Subcutaneous abdominal adipose tissue (tissue), 5 donors: ENCODE measurements at regions not wholly inside any gene's neighbourhood (a gene's known extent, or its start where the extent isn't known, plus 50 kb on each side); places are given as distances from the start of the nearest gene placed in this dataset.
"Not testable (repeated sequence)": the region's sequence is repeated elsewhere in the genome, so short reads cannot be mapped to it uniquely, and the experiment has no call there.

Source experiments
- H3K27ac ChIP-seq: one replicate; pipeline ENCODE4 v1.7.0; 2013; ENCODE audit warnings: low read depth, mild to moderate bottlenecking, inconsistent platforms, low read length, moderate library complexity
- H3K27me3 ChIP-seq, 5 donors: one replicate each; pipeline ENCODE4 v1.7.0; 2013; ENCODE audit warnings: low read length in 5 of 5, inconsistent platforms in 1 of 5; ENCODE audit not compliant: control insufficient read depth in 5 of 5, insufficient read depth in 4 of 5
- H3K36me3 ChIP-seq, 5 donors: one replicate each; pipeline ENCODE4 v1.7.0; 2013; ENCODE audit warnings: low read length in 5 of 5; ENCODE audit not compliant: control insufficient read depth in 5 of 5, insufficient read depth in 5 of 5
- H3K4me1 ChIP-seq, 5 donors: one replicate each; pipeline ENCODE4 v1.7.0; 2013; ENCODE audit warnings: low read length in 5 of 5, mild to moderate bottlenecking in 3 of 5, moderate library complexity in 1 of 5; ENCODE audit not compliant: control insufficient read depth in 5 of 5, insufficient read depth in 5 of 5
- H3K4me3 ChIP-seq, 5 donors: one replicate each; pipeline ENCODE4 v1.7.0; 2013; ENCODE audit warnings: low read length in 5 of 5, low read depth in 1 of 5
- H3K9ac ChIP-seq, 5 donors: one replicate each; pipeline ENCODE4 v1.7.0; 2013; ENCODE audit warnings: low read length in 5 of 5, mild to moderate bottlenecking in 4 of 5, moderate library complexity in 3 of 5
- H3K9me3 ChIP-seq, 5 donors: one replicate each; pipeline ENCODE4 v1.7.0; 2013; ENCODE audit warnings: low read length in 5 of 5; ENCODE audit not compliant: control insufficient read depth in 5 of 5
- donor health status: healthy.
- donor health status: healthy.
- donor health status: healthy.
- donor health status: healthy.
- donor health status: healthy.

DNA sequence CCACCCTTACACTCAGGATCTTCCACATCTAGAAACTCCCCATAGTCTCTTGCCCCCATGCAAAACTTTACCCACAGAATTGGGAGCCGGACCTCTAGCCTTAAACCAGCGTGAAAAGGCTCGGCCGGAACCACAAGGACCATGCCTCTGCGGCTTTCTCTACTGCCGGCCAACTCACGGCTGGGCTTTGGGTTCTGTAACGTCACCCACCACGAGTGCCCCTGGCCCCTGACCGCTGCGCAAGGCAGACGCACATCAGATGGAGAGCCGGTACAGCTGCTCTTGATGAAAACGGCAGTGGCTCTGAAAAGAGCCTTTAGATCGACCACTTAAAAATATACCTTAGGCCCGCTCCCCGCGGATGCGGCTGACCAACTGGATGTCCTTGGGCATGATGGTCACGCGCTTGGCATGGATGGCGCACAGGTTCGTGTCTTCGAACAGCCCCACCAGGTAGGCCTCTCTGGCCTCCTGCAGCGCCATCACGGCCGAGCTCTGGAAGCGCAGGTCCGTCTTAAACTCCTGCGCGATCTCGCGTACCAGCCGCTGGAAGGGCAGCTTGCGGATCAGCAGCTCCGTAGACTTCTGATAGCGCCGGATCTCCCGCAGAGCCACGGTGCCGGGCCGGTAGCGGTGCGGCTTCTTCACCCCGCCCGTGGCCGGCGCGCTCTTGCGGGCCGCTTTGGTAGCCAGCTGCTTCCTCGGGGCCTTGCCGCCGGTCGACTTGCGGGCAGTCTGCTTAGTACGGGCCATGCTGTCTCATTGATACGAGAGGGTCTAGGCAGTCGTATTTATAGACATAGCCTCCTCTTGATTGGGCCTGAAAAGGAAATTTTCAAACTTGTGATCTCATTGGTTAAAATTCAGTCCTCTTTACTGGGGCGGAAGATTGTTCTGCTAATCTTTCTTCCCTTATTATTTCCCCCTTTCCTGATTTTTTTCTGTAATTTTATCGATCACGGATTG, 66.3 kb downstream of the FAM72C start:
- not testable (repeated sequence) for H3K9ac ChIP-seq, H3K27ac ChIP-seq, H3K36me3 ChIP-seq, H3K4me1 ChIP-seq, H3K27me3 ChIP-seq, H3K9me3 ChIP-seq
- peak overlapping the region in 3 of 5 donors; percentile 56 to 62 (median 57) for H3K4me3 ChIP-seq

DNA sequence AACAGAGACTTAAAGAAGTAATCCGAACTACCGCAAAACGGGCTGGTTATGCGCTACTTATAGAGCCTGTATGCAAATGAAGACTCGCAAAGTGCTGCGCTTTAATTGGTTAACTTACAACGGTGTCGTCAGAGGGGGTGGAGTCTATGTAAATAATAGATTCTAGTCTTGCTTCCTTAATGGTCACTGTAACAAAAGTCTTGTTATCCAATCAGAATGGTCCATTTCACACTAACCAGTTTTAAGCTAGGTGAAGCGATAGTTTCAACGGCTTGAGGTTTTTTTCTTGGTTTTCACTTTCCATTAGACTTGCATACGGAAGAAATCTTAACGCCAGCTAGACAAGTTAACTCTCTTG, 67.2 kb downstream of the FAM72C start:
- H3K36me3 ChIP-seq, H3K4me1 ChIP-seq, H3K27ac ChIP-seq, H3K27me3 ChIP-seq, H3K9me3 ChIP-seq, H3K9ac ChIP-seq: not testable (repeated sequence)
- H3K4me3 ChIP-seq, result peak overlapping the region; percentile 47 to 74 (median 59)

DNA sequence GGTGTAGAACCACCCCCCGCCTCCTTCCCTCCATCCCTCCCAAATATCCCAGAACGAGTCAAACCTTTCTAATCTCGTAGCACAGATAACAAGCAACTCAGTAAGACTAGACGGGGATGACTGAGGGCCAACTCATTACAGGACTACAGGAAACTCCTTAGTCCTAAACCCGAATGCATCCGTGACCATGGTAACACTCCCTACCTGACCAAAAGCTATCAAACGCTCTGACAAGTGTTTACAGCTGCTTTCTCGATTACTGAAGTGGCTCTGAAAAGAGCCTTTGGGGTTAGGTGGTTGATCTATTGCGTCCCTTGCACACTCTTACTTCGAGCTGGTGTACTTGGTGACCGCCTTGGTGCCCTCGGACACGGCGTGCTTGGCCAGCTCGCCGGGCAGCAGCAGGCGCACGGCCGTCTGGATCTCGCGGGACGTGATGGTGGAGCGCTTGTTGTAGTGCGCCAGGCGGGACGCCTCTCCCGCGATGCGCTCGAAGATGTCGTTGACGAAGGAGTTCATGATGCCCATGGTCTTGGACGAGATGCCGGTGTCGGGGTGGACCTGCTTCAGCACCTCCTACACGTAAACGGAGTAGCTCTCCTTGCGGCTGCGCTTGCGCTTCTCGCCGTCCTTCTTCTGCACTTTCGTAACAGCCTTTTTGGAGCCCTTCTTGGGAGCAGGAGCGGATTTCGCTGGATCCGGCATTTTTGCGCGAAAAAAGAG, 67.7 kb downstream of the FAM72C start:
- not testable (repeated sequence) for H3K27me3 ChIP-seq, H3K27ac ChIP-seq, H3K9me3 ChIP-seq, H3K4me1 ChIP-seq, H3K36me3 ChIP-seq, H3K9ac ChIP-seq
- H3K4me3 ChIP-seq, result peak overlapping the region; percentile 47 to 74 (median 59)

DNA sequence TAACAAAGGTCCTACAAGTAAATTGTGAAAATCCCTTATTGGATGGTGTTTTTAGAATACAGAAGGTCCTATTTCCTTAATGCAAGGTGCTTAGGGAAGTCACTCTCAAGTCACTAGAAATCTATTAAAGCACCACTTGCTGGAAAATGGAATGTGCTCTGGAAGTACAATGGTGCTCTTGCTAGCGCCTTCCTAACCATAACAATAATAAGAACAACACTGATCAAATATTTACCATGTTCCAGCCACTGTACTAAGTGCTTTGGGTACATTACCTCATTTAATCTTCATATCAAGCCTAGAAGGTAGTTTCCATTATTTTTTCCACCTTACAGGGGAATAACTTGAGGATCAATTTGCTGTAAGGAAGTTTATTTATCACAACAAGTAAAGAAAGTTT, 75.4 kb downstream of the FAM72C start:
- not testable (repeated sequence) for H3K27me3 ChIP-seq, H3K9ac ChIP-seq, H3K27ac ChIP-seq, H3K4me3 ChIP-seq, H3K4me1 ChIP-seq, H3K36me3 ChIP-seq, H3K9me3 ChIP-seq

DNA sequence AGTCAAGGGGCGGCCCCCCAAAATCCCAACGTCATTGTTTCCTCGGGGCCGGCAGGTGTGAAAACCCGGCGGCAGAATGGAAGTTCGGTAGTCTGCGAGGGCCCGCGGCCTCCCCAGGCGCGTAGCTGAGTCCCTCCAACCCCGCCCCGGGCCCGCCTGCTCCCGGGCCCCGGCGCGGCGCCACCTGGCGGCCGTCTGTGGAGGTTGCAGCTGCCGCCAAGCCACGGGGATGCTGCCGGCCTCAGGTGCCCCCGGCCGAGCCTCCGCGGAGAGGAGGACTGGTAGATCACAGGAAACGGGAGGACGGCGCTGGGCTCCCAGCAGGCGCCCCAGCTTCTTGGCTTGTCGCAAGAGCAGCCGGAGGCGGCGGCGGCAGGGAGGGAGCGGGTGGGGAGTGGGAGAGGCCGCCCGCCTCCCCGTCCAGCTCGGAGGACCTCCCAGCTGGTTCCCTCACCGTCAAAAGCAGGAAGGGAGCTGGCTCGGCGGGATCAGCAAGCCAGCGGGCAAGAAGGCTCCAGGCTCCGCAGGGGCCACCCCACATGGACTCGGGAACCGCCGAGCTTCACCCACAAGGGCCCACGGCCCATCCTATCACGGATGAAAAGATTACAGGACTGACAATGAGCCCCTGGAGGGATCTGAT, 86.7 kb downstream of the FAM72C start:
- H3K36me3 ChIP-seq, H3K27ac ChIP-seq, H3K9me3 ChIP-seq, H3K27me3 ChIP-seq, H3K4me3 ChIP-seq, H3K4me1 ChIP-seq, H3K9ac ChIP-seq: not testable (repeated sequence)

DNA sequence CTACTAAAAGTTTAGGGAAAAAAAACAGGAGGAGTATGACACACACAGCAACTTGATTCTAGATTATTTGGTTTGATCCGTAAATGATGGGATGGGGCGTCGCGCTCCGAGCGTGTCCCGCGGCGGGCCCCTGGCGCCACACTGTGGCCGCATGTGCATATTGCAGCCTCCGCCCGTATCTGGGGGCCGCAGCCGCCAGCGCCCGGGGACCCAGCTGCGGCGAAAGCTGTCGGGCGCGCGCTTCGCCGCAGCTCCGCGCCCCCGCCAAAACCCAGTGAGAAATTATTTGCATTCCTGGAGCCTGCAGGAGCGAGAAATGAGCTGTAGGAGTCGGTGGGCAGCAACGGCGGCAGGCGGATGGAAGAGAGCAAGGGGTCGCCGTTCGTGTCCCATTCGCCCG, 87.3 kb downstream of the FAM72C start:
- H3K27ac ChIP-seq, H3K4me1 ChIP-seq, H3K9ac ChIP-seq, H3K4me3 ChIP-seq, H3K36me3 ChIP-seq, H3K27me3 ChIP-seq, H3K9me3 ChIP-seq: not testable (repeated sequence)

DNA sequence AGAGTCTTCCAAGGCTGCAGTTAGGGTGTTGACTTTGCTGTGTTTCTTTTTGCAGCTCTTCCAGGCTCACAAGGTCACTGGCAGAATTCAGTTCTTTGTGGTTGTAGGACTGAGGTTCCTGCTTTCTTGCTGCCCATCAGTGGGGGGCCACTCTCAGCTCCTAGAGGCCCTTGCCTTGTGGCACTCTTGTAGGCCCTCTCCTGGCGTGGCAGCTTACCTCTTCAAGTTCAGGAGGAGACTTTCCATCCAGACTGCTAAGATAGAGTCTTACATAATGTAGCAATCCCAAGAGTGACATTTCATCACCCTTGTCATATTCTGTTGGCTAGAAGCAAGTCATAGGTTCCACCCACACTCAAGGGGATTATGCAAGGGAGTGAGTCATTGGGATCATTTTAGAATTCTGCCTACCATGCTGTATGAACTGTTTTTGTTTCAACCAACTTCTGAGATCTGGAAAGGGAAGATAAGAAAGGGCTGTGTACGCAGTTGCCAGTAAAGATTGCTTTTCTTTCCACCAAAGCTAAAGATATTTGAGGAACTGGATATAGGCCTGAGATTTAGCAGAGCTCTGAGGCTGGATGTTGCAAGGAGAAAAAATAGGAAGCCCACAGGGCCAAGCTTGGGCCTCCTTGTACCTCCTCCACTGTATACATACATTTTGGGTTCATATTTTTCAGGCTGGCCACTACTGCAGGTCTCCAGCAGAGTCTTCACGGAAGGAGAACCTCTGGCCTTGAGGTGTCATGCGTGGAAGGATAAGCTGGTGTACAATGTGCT, 91.8 kb downstream of the FAM72C start:
- H3K36me3 ChIP-seq, H3K27ac ChIP-seq: not testable (repeated sequence)

DNA sequence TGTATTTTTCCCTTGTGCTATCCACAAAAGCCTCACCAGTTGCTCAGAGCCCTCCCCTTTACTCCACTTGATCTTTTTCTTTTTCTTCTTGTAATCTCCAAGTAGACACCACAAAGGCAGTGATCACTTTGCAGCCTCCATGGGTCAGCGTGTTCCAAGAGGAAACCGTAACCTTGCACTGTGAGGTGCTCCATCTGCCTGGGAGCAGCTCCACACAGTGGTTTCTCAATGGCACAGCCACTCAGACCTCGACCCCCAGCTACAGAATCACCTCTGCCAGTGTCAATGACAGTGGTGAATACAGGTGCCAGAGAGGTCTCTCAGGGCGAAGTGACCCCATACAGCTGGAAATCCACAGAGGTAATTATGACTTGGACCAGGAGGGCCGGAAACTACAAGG, 95.8 kb downstream of the FAM72C start:
- not testable (repeated sequence) for H3K4me3 ChIP-seq, H3K4me1 ChIP-seq, H3K27me3 ChIP-seq, H3K9ac ChIP-seq, H3K36me3 ChIP-seq, H3K27ac ChIP-seq, H3K9me3 ChIP-seq

More for the DNA sequence above, 91.8 kb downstream of the FAM72C start:
- not testable (repeated sequence) for H3K4me1 ChIP-seq, H3K9ac ChIP-seq, H3K9me3 ChIP-seq, H3K27me3 ChIP-seq, H3K4me3 ChIP-seq

DNA sequence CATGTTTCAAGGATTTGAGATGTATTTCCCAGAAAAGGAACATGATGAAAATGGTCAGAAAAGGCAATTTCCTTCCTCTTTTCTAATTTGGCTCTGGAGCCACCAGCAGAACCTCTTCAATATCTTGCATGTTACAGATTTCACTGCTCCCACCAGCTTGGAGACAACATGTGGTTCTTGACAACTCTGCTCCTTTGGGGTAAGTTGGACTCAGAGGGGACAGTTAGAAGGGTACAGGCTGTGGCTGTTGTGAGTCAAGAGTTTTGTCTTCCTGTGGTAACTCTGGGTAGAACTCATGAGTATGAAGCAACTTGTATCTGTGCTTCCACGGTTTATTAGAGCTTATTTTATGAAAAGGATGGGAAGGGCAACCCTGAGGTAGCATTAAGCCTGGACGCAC, 97.2 kb downstream of the FAM72C start:
- not testable (repeated sequence) for H3K4me3 ChIP-seq, H3K9me3 ChIP-seq, H3K9ac ChIP-seq, H3K27me3 ChIP-seq, H3K27ac ChIP-seq, H3K36me3 ChIP-seq, H3K4me1 ChIP-seq

DNA sequence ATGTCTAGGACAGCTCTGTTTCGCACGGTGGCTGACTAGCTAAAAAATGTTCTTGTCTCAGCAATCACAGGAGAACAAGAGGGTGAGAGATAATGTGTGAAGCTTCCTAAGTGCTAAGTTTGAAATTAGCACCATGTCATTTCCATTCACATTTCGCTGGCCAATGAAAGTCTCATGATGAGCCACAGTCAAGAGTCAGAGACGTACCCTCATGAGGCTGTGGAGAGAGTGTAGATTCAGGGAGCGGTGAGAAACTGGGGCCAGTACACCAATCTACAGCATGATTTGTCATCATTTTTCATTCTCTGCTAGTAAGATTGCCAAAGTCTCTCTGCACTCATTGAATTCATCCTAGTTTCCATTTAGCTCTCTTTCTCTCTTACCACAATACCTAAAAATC, 98.1 kb downstream of the FAM72C start:
- not testable (repeated sequence) for H3K9ac ChIP-seq, H3K9me3 ChIP-seq, H3K27me3 ChIP-seq, H3K36me3 ChIP-seq, H3K27ac ChIP-seq, H3K4me3 ChIP-seq, H3K4me1 ChIP-seq
